Keratinocyte (primary cell): ENCODE measurements at regions not wholly inside any gene's neighbourhood (a gene's known extent, or its start where the extent isn't known, plus 50 kb on each side); places are given as distances from the start of the nearest gene placed in this dataset.

Experiments used
- DNase-seq: peaks from one replicate; pipeline ENCODE4 v3.0.0-alpha.2; 2011; ENCODE audit warnings: low read depth, missing footprints, low spot score
- FAIRE-seq: peaks from 2 replicates; lab custom pipeline; 2011; peaks lifted over from hg19 to GRCh38; lab: Jason Lieb, UNC
- H2AFZ ChIP-seq: 2 replicates; pipeline ENCODE4 v1.6.0; 2012; ENCODE audit warnings: low read length, control low read depth, inconsistent platforms; ENCODE audit not compliant: control insufficient read depth
- H3K27ac ChIP-seq: 2 replicates; pipeline ENCODE4 v1.5.1; 2011; ENCODE audit warnings: low read length; ENCODE audit not compliant: control insufficient read depth, insufficient read depth
- H3K27me3 ChIP-seq: 3 replicates; pipeline ENCODE4 v1.6.0; 2011; ENCODE audit warnings: low read length; ENCODE audit not compliant: control insufficient read depth, insufficient read depth; ENCODE audit errors: extremely low read depth
- H3K36me3 ChIP-seq, 2 experiments: 2 replicates in 1 of 2; 3 replicates in 1 of 2; pipeline ENCODE4 v1.5.1; 2011; ENCODE audit warnings: low read length in 2 of 2, mild to moderate bottlenecking in 1 of 2; ENCODE audit not compliant: control insufficient read depth in 2 of 2, insufficient read depth in 2 of 2; ENCODE audit errors: extremely low read depth in 1 of 2
- H3K4me1 ChIP-seq: 3 replicates; pipeline ENCODE4 v1.5.1; 2011; ENCODE audit warnings: low read length; ENCODE audit not compliant: control insufficient read depth, insufficient read depth; ENCODE audit errors: extremely low read depth
- H3K4me2 ChIP-seq: 3 replicates; pipeline ENCODE4 v1.6.0; 2011; ENCODE audit warnings: low read depth, low read length; ENCODE audit not compliant: control insufficient read depth, insufficient read depth; ENCODE audit errors: extremely low read depth
- H3K4me3 ChIP-seq, 3 experiments: fragments of 200-600 bp in 1 of 3; sonication (generic) in 1 of 3; 2 replicates in 2 of 3; 3 replicates in 1 of 3; pipeline ENCODE4 v1.5.1; 2011 to 2016; ENCODE audit warnings: low read length in 3 of 3, mild to moderate bottlenecking in 3 of 3, control low read depth in 2 of 3, inconsistent platforms in 1 of 3, low read depth in 1 of 3, mixed read lengths in 1 of 3, mixed run types in 1 of 3, moderate library complexity in 1 of 3; ENCODE audit not compliant: control insufficient read depth in 2 of 3, insufficient read depth in 2 of 3; ENCODE audit errors: extremely low read depth in 1 of 3
- H3K79me2 ChIP-seq: 2 replicates; pipeline ENCODE4 v1.6.0; 2012; ENCODE audit warnings: low read length; ENCODE audit not compliant: control insufficient read depth, insufficient read depth
- H3K9ac ChIP-seq: 3 replicates; pipeline ENCODE4 v1.6.0; 2011; ENCODE audit warnings: low read length; ENCODE audit not compliant: control insufficient read depth, insufficient read depth; ENCODE audit errors: extremely low read depth
- H3K9me1 ChIP-seq: 3 replicates; pipeline ENCODE4 v1.6.0; 2011; ENCODE audit warnings: low read length; ENCODE audit not compliant: control insufficient read depth, insufficient read depth; ENCODE audit errors: extremely low read depth
- H3K9me3 ChIP-seq: 2 replicates; pipeline ENCODE4 v1.5.1; 2012; ENCODE audit warnings: low read depth, low read length; ENCODE audit not compliant: control insufficient read depth
- H4K20me1 ChIP-seq: 3 replicates; pipeline ENCODE4 v1.6.0; 2011; ENCODE audit warnings: low read length; ENCODE audit not compliant: control insufficient read depth, insufficient read depth; ENCODE audit errors: extremely low read depth
- CTCF ChIP-seq, 3 experiments: IDR thresholded peaks in 1 of 3; conservative IDR thresholded peaks in 1 of 3; optimal IDR thresholded peaks in 1 of 3; 2 replicates in 2 of 3; 3 replicates in 1 of 3; pipeline versions ENCODE3 to v1.5.1; 2011; ENCODE audit warnings: low read length in 3 of 3, mild to moderate bottlenecking in 3 of 3, moderate library complexity in 2 of 3, control low read depth in 1 of 3, inconsistent platforms in 1 of 3; ENCODE audit not compliant: insufficient read depth in 2 of 3; ENCODE audit errors: extremely low read depth in 1 of 3
- EZH2 ChIP-seq: IDR thresholded peaks from one replicate; pipeline ENCODE4 v1.6.1; 2012; ENCODE audit warnings: inconsistent platforms, mild to moderate bottlenecking, low read length, moderate library complexity
- dilution Hi-C: fragments of 300-500 bp; cut with MboI; formaldehyde crosslinking; loops from one replicate; pipeline ENCODE4 v1.7.0; 2020; ENCODE audit warnings: low sequenced_read_pairs; ENCODE audit not compliant: extremely low pct_ligation_motif_present

- DNase-seq (no peak), FAIRE-seq (no peak)
- Histone ChIP-seq H3K27ac (no peak overlapping the region), H3K36me3 (no peaks in the 10 kb centered on the region), H2AFZ (no peak overlapping the region), H3K4me1 (no peaks in the 10 kb centered on the region), H3K4me2 (no peak overlapping the region), H3K9me3 (no peaks in the 10 kb centered on the region), H3K79me2 (no peaks in the 10 kb centered on the region), H3K27me3 (no peaks in the 10 kb centered on the region), H3K9me1 (no peaks in the 10 kb centered on the region), H4K20me1 (no peaks in the 10 kb centered on the region), H3K9ac (no peak overlapping the region), H3K4me3 (no peak overlapping the region)
- TF ChIP-seq EZH2 (no peak), CTCF (optimal IDR thresholded peaks at IDR 0.05 in 1 of 3, IDR thresholded peaks at IDR 0.05 in 1 of 3, conservative IDR thresholded peaks at IDR 0.05 in 1 of 3; ENCODE audit: extremely low read depth in 1 of 3, insufficient read depth in 2 of 3, low read length in 3 of 3) (no peak)
- dilution Hi-C loops: no loop called here
These were observed 727.1 kb upstream of the NECTIN3 start for GRCh38 chr3:110344487-110344886.

GRCh38 chr3:110344897-110345767 lies 726.5 kb upstream of the NECTIN3 start:
- no peak for DNase-seq
- dilution Hi-C loops: no loop called here
- Histone ChIP-seq H3K27me3 (no peaks in the 10 kb centered on the region), H3K79me2 (no peaks in the 10 kb centered on the region), H3K9me3 (no peaks in the 10 kb centered on the region), H3K9ac (no peak overlapping the region), H3K4me3 (no peak overlapping the region), H4K20me1 (no peaks in the 10 kb centered on the region), H3K4me2 (no peak overlapping the region), H3K9me1 (no peaks in the 10 kb centered on the region), H3K36me3 (no peaks in the 10 kb centered on the region), H2AFZ (no peak overlapping the region), H3K4me1 (no peaks in the 10 kb centered on the region), H3K27ac (no peak overlapping the region)
- FAIRE-seq: no peak
- no peak for TF ChIP-seq CTCF (optimal IDR thresholded peaks at IDR 0.05 in 1 of 3, IDR thresholded peaks at IDR 0.05 in 1 of 3, conservative IDR thresholded peaks at IDR 0.05 in 1 of 3; ENCODE audit: extremely low read depth in 1 of 3, insufficient read depth in 2 of 3, low read length in 3 of 3)
- no peak for TF ChIP-seq EZH2
